ENCODE measurements at regions not wholly inside any gene's neighbourhood (a gene's known extent, or its start where the extent isn't known, plus 50 kb on each side); places are given as distances from the start of the nearest gene placed in this dataset.
A peak's percentile ranks its signal among the peaks of the same experiment; 100 is the strongest.

DNA sequence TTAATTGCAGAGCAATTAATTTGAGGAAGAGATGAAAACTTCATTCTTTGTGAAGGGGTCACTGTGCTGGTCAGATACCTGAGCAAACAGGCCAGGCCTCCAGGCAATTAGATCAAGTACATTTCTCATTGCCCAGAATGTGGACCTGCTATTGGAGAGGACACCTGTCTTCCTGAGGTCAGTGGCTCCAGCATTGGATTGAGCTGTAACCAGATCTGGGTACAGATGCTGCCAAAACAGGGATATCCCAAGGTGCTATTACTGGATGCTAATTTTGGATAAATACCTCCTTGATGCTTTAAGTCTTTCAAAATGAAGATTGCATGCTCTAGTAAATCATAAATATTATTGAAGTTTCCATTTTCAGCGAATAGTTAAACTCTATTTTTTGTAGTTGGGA is 131.5 kb downstream of the FAM161A start:
- DNase-seq (ENCODE audit: low spot score), result no peak

DNA sequence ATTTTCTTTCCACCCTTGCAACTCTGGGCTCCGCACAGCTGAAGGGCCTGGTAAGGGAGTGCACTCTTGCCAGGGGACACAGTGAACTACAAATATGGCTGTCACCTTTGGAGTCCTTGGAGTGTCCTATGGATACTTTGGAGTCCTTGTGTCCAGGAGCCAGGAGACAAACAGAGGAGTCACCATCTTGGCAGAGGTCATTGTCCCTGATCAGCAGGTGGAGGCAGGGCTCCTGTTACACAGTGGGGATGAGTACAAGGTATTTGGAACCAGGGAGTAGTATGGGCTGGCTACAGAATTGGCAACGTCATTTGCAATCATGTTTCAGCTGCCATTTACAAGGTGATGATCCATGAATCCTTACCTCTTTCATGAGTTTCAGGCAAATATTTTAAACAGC is 132.5 kb downstream of the FAM161A start:
- DNase-seq (ENCODE audit: low spot score), result no peak

DNA sequence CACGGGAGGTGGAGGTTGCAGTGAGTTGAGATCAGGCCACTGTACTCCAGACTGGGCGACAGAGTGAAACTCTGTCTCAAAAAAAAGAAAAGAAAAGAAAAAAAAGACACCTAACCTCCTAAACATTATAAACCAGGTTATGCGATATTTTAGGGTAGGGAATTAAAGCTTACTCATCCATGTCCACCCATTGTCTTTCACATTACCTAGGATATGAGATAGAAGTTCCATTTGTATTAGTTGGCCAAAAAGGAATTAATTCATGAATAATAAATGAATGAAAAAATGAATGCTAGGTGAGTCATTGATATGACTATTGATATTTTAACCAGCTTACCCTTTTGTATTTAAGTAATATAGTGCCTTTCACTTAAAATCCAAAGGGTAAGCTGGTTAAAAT is 132.9 kb downstream of the FAM161A start:
- no peak for DNase-seq (ENCODE audit: low spot score)

DNA sequence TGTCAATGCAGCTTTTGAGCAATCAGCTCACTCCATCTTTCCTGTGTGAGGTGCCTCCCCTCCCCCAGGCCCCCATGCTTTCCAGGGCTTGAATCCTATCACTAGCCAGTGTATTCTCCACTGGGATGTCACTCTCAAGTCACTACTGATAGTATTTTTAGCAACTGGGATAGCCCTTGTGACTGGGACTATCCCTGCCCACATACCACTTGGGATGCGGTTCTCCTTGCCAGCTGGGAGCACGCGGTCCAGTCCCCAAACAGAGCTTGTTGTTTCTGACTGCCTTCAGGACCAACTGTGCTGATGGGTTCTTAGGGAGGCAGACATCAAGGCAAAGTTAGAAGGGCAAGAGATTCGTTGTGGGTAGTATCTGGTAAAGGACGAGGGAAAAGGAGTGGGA is 134.9 kb downstream of the FAM161A start:
- no peak for DNase-seq (ENCODE audit: low spot score)

DNA sequence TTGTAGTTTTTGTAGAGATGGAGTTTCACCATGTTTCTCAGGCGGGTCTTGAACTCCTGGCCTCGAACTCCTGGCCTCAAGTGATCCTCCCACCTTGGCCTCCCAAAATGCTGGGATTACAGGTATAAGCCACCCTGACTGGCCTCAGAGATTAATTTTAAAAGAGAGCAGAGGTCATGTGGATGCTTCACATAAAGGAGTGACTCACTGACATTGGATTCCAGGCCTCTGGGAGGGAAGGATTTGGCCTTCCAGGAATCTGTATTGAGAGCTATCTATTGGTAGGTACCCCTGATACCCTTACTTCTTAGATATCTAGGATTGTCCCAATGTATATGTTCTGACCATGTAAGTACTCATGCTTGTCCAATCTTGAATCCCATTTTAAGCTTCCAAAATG is 138.4 kb downstream of the FAM161A start:
- DNase-seq (ENCODE audit: low spot score), result no peak

DNA sequence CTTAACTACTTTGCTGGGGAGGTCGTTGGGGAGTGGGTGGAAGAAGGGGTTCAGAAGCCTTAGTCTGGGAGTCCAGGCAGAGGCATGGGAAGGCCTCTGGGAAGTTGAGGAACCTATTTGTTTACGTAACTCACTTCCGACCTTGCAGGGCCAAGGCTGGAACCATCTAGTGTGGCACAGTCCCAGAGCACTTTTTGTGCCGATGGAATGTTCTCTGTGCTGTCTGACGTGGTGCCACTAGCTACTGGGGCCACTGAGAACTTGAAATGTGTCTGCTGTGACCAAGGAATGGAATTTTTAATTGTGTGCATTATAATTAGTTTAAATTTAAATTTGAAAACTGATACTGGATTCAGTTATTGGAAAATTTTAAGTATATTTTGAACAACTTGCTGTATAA is 139.7 kb downstream of the FAM161A start:
- no peak for DNase-seq (ENCODE audit: low spot score)

DNA sequence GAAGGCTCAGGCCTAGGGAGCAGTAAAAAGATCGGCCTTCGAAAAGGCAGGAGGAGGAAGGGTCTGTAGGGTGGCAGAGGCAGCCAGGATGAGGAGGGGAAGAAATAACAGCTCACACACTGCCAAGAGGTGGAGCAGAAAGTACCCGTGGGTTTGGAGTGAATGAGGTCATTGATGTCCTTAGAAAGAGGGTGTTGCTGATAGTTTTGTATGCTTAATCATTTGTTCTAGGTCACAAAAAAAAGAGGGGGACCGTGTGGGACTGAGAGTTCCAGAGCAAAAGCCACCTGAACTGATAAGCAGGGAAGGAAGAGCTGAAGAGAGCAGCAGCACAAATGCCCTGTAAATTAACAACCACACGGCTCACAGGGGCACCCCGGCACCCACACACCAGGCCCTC is 140.4 kb downstream of the FAM161A start:
- no peak for DNase-seq (ENCODE audit: low spot score)

DNA sequence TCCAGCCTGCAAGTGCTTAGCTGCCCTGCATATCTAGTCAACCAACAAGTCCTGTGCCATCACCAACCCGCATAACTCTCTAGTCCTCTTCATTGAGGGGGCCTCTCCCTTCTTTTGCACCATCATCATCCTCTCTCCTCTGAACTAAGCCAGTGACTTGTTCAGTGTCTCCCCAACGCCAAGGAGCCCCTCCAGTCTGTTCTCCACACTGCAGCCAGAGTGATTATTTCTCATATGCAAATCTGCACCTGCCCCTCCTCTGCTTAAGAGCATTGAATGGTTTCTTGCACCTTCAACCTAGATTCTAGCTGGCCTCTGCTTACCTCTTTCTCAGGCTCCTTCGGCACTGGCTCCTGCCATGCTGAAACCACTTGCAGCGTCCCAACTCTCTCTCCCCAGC is 141.8 kb downstream of the FAM161A start:
- DNase-seq (ENCODE audit: low spot score), result no peak

DNA sequence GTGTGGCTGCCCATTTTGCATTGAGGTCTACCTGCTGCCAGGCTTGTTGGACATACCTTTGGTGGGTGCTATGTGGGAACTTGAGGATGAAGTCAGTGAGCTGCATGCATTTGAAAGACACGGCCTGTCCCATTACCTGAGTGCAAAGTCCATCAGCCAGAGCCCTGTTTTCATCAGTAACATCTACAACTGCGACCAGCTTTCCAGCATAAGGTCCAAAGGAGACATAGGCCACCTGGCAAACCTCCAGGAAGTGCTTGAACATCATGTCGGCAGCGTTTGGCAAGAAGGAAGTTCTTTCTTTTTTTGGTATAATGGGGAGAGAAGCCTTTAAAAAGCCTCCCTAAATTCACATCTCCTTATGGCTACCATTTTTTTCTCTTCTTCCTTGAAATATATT is 143.1 kb downstream of the FAM161A start:
- no peak for DNase-seq (ENCODE audit: low spot score)

DNA sequence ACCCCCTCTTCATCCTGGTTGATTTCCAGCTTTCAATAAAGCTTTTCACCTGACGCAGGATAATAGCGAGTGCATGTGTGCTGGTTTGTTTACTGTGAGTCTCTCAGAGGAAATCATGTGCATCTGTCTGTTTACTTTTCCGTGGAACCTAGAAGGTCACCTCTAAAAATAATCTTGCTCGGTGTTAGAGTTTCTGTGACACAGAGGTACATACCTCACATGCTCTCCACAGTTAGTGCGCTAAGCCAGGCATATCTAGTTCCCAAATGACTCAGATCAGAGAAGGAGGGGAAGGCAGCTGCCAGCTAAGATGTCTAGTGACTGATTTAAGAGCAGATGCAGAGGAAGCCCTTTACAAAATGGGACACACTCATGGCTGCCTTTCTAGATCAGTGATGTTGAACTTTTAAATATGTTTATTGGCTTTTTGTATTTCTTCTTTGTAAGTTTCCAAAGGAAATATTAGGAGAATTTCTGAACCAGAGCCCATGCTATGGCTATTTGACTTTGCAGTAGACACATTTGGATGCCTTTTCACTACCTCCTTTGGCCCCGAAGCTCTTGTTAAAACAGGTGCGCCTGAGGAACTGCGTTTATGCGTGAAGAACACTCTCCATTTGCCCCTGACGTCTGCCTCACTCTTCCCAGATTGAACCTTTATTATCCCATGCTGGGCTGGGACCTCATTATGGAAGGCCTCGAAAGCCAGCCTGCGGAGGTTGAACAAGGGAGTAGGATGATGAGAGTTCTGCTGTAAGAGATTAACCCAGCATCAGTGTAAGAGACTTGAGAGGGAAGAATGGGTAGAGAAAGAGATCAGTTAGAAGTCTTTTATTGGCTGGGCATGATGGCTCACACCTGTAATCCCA is 145.6 kb downstream of the FAM161A start:
- no peak for DNase-seq (ENCODE audit: low spot score)

DNA sequence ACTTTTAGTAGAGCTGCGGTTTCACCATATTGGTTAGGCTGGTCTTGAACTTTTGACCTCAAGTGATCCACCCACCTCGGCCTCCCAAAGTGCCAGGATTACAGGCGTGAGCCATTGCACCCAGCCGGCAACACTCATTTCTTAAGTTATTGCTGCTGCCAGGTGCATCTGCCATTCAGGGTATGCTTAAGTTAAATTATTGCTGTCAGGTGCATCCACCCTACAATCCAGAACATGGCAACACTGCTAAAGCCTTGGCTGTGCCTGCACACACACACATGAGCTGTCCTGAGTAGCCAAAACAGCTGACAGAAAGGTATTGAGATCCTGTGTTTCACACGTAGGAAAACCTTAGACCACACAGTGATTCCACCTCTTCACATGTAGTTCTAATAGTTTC is 148.2 kb downstream of the FAM161A start:
- no peak for DNase-seq (ENCODE audit: low spot score)

DNA sequence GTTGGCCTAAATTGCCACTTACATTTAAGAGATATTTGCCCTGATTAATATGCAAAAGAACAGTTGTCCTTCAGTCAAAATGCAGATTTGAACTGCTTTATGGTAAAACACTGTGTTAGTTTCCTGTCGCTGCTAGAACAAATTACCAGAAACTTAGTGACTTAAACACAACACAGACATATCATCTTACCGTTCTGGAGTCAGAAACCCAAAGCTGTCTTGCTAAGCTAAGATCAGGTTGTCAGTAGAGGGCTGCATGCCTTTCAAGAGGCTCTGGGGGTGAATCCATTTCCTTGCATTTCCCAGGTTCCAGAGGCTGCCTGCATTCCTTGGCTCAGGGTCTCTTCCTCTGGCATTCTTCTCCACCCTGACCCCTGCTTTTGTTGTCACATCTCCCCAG is 149.5 kb downstream of the FAM161A start:
- DNase-seq (ENCODE audit: low spot score), result no peak

DNA sequence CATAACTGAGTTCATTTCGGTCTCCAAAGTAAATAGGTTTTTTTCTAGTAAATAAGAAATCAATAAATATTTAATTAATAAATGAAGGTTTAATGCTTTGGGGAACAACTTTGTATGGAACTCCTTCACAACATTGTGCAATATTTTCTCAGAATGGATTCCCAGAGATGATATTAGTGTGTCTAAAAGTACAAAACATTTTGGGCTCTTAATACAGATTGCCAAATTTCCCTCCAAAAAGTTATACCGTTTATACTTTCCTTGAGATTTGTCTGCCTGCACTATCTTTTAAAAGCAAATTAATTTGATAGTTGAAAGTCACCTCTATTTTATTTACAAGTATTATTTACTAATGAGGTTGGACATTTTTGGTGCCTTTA is 151.8 kb downstream of the FAM161A start:
- no peak for DNase-seq (ENCODE audit: low spot score)

DNA sequence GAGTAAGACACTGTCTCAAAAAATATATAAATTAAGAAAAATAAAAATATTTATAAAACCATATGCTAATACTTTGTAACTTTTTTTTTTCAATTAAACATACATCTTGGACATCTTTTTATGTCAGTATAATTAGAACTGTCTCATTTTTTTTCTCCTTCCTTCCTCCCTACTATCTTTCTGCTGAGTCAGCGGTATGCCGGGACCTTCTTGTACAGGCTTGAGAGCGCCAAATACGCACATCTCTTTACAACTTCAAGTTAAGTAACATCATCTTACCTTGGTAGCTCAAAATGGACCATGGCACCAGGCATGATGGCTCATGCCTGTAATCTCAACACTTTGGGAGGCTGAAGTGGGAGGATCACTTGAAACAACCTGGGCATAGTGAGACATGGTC is 153.4 kb downstream of the FAM161A start:
- DNase-seq (ENCODE audit: low spot score), result no peak

DNA sequence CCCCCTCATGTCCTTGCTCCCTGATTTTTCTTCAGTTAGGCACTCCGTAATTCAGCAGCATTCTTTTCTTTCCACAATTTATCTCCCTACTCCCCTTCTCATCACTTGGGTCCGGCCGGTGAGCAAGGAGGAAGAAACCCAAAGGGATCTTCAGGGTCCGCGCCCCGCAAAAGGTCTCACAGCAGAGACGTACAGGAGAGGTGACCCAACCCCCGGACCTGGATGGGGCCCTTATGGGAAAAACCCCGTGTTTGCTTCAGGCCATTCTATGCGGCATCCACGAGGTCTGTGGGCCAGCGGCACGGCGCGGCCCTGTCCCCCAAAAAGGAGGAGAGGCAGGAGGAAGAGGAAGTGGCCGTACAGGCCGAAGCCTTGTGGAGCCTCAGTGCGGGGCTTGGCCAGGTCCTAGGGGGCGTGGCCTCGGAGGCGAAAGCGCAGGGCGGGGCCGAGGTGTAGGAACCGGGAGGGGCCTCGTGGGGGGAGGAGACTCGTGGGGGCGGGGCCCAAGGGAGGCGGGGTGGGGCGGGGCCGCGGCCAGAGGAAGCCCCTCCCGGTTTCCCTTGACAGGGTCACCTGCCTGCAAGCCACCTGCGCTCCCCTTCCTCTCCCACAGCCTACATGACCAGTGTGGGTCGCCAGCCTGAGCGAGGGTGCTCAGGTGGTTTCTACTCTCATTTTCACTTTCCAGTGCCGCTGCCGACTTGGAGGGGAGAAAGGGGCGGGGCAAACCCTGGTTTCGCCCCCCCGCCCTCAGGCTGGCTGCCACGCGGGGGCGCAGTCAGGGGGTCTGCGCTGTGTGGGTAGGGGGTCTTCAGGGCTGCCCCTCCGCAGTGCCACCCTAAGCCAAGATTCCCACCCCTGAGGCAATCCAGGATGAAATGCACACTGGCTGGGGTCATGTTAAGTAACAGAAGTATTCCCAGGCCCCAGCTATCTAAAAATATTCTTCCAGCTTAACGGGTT is 156.4 kb upstream of the XPO1 start:
- peak; percentile 62 for DNase-seq (ENCODE audit: low spot score)

DNA sequence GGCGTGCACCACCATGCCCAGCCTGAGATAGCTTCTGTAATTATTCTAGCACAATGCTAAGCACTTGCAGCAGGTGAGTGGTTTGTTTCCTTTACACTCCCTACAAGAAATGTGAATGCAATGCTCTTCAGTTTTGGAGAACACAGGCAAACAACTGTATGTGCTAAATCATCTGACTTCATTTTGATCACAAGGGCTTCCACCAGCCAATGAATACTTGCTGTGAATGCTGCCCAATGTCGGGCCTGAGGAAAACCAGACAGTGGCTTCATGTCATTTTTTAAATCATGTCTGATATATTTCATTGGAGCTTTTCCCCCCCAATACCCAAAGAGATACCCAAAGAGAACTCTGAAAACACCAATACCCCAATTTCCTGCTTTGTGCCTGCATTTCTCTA is 155.6 kb upstream of the XPO1 start:
- no peak for DNase-seq (ENCODE audit: low spot score)

DNA sequence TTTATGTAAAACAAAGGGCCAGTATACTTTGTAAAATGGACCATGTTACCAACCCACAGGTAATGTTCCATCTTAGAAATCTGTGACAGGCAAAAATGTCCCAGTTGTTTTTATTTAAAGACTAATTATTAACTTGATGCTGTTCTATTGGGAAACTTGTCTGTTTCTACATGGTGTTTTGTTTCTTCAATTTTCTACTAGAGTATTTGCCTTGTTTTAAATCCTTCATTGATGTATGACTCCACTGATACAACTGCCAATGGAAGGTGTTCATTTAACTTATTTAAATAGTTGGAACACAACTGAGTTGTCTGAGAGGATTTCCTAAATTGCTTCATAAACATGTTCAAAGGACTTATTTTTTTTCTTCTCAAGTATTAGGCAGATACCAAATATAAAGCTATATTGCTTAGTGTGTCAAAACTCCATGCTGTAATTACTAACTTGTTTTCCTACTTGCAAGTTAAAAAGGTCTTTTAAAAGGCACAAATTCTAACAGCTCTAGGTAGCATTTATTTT is 152.0 kb upstream of the XPO1 start:
- no peak for DNase-seq (ENCODE audit: low spot score)

DNA sequence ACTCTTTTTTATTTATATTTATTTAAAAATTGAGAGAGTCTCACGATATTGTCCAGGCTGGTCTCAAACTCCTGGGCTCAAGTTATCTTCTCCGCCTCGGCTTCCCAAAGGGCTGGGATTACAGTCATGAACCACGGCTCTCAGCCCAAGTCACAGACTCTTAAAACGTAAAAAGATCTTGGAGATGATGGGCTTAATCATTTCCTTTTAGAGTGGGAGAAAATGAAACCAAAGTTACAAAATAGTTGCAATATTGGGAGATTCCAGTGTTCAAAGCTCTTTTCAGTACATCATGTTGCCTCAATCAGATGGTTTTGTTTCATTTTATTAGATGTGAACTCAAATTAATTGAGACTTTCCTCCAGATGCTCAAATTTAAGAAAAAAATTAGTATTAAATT is 151.4 kb upstream of the XPO1 start:
- DNase-seq (ENCODE audit: low spot score), result no peak

DNA sequence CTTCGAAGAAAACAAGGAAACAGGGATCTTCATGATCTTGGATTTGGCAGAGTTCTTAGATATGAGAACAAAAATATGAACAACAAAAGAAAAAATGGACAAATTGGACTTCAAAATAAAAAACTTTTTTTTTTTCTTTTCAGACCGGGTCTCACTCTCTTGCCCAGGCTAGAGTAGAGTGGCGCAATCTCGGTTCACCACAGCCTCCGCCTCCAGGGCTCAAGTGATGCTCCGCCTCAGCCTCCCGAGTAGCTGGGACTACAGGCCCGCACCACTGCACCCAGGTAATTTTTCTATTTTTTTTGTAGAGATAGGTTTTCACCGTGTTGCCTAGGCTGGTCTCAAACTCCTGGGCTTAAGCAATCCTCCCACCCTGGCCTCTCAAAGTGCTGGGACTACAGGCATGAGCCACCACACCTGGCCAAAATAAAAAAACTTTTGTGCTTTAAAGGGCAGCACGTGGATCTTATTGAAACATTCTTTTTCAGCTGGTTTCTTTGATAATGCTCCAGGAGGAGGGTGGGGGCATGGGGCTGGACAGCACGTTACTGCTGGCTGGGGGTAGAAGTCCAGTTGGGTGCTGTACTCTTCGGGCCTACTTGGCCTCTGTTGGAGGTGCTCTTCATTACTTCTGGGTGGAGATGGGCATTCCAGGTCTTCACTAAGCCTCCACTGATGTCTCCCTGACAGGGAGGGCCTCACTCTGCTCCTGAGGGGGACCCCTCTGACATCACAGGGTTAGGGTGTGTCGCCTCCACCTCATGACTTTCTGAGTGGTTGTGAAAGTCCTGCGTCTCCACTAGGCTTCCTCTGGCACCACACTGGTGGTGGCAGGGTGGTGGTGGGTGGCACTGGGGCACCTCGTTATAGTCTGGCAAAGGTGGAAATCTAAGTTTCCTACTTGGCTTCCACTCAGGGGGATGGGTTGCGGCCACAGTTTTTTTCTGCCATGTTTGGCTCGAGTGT is 150.5 kb upstream of the XPO1 start:
- no peak for DNase-seq (ENCODE audit: low spot score)

DNA sequence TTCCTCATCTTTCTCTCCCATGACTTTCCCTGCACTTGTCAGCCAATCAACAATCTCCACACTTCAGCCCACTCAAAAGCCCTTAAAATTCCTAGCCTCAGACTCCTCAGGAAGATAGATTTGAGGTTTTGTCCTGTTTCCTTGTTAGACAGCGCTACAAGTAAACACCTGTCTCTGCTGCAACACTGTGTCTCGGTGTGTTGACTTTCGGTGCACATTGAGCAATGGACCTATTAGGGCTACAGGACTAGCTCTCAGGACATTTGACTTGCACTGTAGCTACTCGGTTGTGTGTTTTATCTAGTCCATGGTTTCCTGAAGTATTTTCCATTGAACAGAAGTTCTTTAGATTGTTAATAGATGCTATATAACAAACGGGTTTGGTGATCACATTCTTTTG is 140.9 kb upstream of the XPO1 start:
- no peak for DNase-seq (ENCODE audit: low spot score)

DNA sequence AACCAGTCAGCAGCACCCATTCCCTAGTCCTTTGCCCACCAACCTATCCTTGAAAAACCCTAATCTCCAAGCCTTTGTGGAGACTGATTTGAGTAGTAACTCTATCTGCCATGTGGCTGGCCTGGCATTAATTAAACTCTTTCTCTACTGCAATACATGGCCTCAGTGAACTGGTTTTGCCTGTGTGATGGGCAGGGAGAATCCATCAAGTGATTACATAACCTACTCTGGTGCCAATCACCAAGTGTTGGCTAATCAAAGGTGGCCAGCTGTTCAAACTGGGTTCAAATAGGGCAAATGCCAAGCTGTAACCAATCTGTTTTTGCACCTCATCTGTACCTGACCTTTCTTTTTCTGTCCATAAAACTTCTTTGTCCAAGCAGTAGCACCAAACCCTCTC is 139.8 kb upstream of the XPO1 start:
- no peak for DNase-seq (ENCODE audit: low spot score)
